Mucosa of gallbladder (tissue), 1 donor: ENCODE measurements at regions not wholly inside any gene's neighbourhood (a gene's known extent, or its start where the extent isn't known, plus 50 kb on each side); places are given as distances from the start of the nearest gene placed in this dataset.
"Not testable (repeated sequence)": the region's sequence is repeated elsewhere in the genome, so short reads cannot be mapped to it uniquely, and the experiment has no call there.

ENCODE experiments used
- DNase-seq: peaks from one replicate; pipeline ENCODE4 v3.0.0-alpha.2; 2020; ENCODE audit warnings: low spot score
- donor health status: DM: no; HTN: no; CAD: no.

GRCh38 chr12:84135586-84136279 lies 776.9 kb downstream of the SLC6A15 start:
- DNase-seq = no peak

GRCh38 chr12:84134797-84135366 lies 777.7 kb downstream of the SLC6A15 start:
- no peak for DNase-seq

GRCh38 chr12:84131076-84131475 lies 781.5 kb downstream of the SLC6A15 start:
- no peak for DNase-seq

GRCh38 chr12:84128117-84128991 lies 784.2 kb downstream of the SLC6A15 start:
- no peak for DNase-seq

- no peak for DNase-seq
Measured at GRCh38 chr12:84124211-84124610, 788.4 kb downstream of the SLC6A15 start.

- DNase-seq = no peak
Measured at GRCh38 chr12:84117190-84117589, 795.4 kb downstream of the SLC6A15 start.

GRCh38 chr12:84113666-84114065 lies 798.9 kb downstream of the SLC6A15 start:
- no peak for DNase-seq

GRCh38 chr12:84103886-84104285 lies 808.7 kb downstream of the SLC6A15 start:
- not testable (repeated sequence) for DNase-seq

GRCh38 chr12:84101963-84102362 lies 810.6 kb downstream of the SLC6A15 start:
- DNase-seq = not testable (repeated sequence)

GRCh38 chr12:84099591-84099990 lies 813.0 kb downstream of the SLC6A15 start:
- DNase-seq = not testable (repeated sequence)

- no peak for DNase-seq
Measured at GRCh38 chr12:84091651-84092050, 820.9 kb downstream of the SLC6A15 start.

GRCh38 chr12:84089356-84089755 lies 823.2 kb downstream of the SLC6A15 start:
- no peak for DNase-seq

GRCh38 chr12:84085046-84085445 lies 827.6 kb downstream of the SLC6A15 start:
- DNase-seq = no peak

- DNase-seq = no peak
Measured at GRCh38 chr12:84079626-84080025, 833.0 kb downstream of the SLC6A15 start.

- no peak for DNase-seq
Measured at GRCh38 chr12:84077679-84078078, 834.9 kb downstream of the SLC6A15 start.

GRCh38 chr12:84075991-84076390 lies 836.6 kb downstream of the SLC6A15 start:
- no peak for DNase-seq

GRCh38 chr12:84073401-84073800 lies 839.2 kb downstream of the SLC6A15 start:
- DNase-seq = no peak

GRCh38 chr12:84072961-84073360 lies 839.6 kb downstream of the SLC6A15 start:
- DNase-seq = no peak

- DNase-seq = no peak
Measured at GRCh38 chr12:84070292-84070691, 842.3 kb downstream of the SLC6A15 start.

GRCh38 chr12:84069699-84070098 lies 842.9 kb downstream of the SLC6A15 start:
- DNase-seq = no peak

- DNase-seq = no peak
Measured at GRCh38 chr12:84069198-84069597, 843.4 kb downstream of the SLC6A15 start.

GRCh38 chr12:84058136-84058535 lies 854.5 kb downstream of the SLC6A15 start:
- no peak for DNase-seq

GRCh38 chr12:84054811-84055210 lies 857.8 kb downstream of the SLC6A15 start:
- no peak for DNase-seq
